Right lobe of liver (tissue), 4 donors: ENCODE measurements at regions not wholly inside any gene's neighbourhood (a gene's known extent, or its start where the extent isn't known, plus 50 kb on each side); places are given as distances from the start of the nearest gene placed in this dataset.

Experiments
- CTCF ChIP-seq, 4 donors: fragments of 200-600 bp in 3 of 4; fragments of 450-650 bp in 1 of 4; IDR thresholded peaks; one replicate each; pipeline versions ENCODE4 v1.5.1 to v1.8.0; 2016 to 2022; ENCODE audit warnings: antibody characterized with exemption in 4 of 4, mild to moderate bottlenecking in 2 of 4
- POLR2A ChIP-seq: fragments of 450-650 bp; IDR thresholded peaks from one replicate; pipeline ENCODE4 v1.6.1; 2017; ENCODE audit warnings: antibody characterized with exemption, mild to moderate bottlenecking
- donor health status: DM: no; HTN: no; CAD: no.
- donor health status: DM: no; HTN: no; CAD: no.
- donor health status: DM: no; HTN: yes; CAD: no.

GRCh38 chr7:121634356-121634755 is 238.2 kb upstream of the FAM3C start:
- TF ChIP-seq CTCF (IDR thresholded peaks at IDR 0.05): no peak
- no peak for TF ChIP-seq POLR2A
